SIG-M5 treated with dmso at 0.1 percent for 504 hours (cell line): ENCODE measurements at regions not wholly inside any gene's neighbourhood (a gene's known extent, or its start where the extent isn't known, plus 50 kb on each side); places are given as distances from the start of the nearest gene placed in this dataset.

Source experiments
- DNase-seq: peaks from one replicate; lab custom pipeline; 2025; ENCODE audit not compliant: unreplicated experiment; lab: John Stamatoyannopoulos, UW

- no peak for DNase-seq
Observed at GRCh38 chr6:170117111-170117972, 173.5 kb downstream of the DLL1 start.

GRCh38 chr6:170116636-170117035 lies 174.2 kb downstream of the DLL1 start:
- no peak for DNase-seq

- DNase-seq = no peak
Observed at GRCh38 chr6:170114956-170115855, 175.7 kb downstream of the DLL1 start.

- no peak for DNase-seq
Observed at GRCh38 chr6:170114187-170114945, 176.5 kb downstream of the DLL1 start.

- DNase-seq = no peak
Observed at GRCh38 chr6:170113141-170113540, 177.7 kb downstream of the DLL1 start.

- DNase-seq = no peak
Observed at GRCh38 chr6:170112583-170112860, 178.4 kb downstream of the DLL1 start.

GRCh38 chr6:170111816-170112582 lies 178.9 kb downstream of the DLL1 start:
- DNase-seq = no peak

GRCh38 chr6:170111141-170111664 lies 179.7 kb downstream of the DLL1 start:
- DNase-seq = no peak

GRCh38 chr6:170110201-170111140 lies 180.4 kb downstream of the DLL1 start:
- DNase-seq = no peak

- no peak for DNase-seq
Observed at GRCh38 chr6:170108890-170109587, 181.8 kb downstream of the DLL1 start.

GRCh38 chr6:170108456-170108855 lies 182.4 kb downstream of the DLL1 start:
- DNase-seq = no peak

GRCh38 chr6:170107606-170108222 lies 183.2 kb downstream of the DLL1 start:
- DNase-seq = no peak

GRCh38 chr6:170106906-170107525 lies 183.9 kb downstream of the DLL1 start:
- no peak for DNase-seq

GRCh38 chr6:170102582-170103481 lies 188.0 kb downstream of the DLL1 start:
- DNase-seq = no peak

GRCh38 chr6:170102038-170102437 lies 188.8 kb downstream of the DLL1 start:
- DNase-seq = no peak

GRCh38 chr6:170101281-170102035 lies 189.4 kb downstream of the DLL1 start:
- DNase-seq = no peak
